Peyer's patch (tissue), 4 donors: ENCODE measurements at regions not wholly inside any gene's neighbourhood (a gene's known extent, or its start where the extent isn't known, plus 50 kb on each side); places are given as distances from the start of the nearest gene placed in this dataset.

Source experiments
- POLR2A ChIP-seq, 2 donors: fragments of 450-650 bp; IDR thresholded peaks; one replicate each; pipeline ENCODE4 v1.5.1; 2017; ENCODE audit warnings: antibody characterized with exemption in 2 of 2, mild to moderate bottlenecking in 2 of 2, moderate library complexity in 2 of 2
- TF ChIP-seq, protein P1 (sequence below), 6 experiments: fragments of 450-650 bp in 4 of 6; fragments of 200-600 bp in 2 of 6; sonication (generic) in 1 of 6; IDR thresholded peaks; one replicate each; pipeline ENCODE4 v1.5.1; 2017 to 2019; ENCODE audit warnings: antibody characterized with exemption in 6 of 6, mild to moderate bottlenecking in 3 of 6, moderate library complexity in 1 of 6

DNA sequence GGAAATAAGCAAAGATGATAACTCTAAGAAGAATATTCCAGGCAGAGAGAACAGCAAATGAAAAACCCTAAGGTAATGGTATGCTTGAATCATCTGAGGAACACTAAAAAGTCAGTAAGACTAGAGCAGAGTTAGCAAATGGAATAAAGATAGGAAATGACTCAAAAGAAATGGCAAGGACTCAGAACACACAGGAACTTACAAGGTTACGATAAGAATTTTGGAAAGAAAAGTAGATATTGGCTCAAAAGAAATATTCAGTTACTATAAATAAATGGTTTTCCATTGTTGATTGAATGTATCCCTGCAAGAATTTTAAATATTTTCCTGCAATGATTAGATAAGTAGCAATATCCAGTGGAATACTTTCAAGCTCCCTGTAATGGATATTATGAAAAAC lies 705.8 kb downstream of the C12orf50 start:
- TF ChIP-seq, protein P1, sequence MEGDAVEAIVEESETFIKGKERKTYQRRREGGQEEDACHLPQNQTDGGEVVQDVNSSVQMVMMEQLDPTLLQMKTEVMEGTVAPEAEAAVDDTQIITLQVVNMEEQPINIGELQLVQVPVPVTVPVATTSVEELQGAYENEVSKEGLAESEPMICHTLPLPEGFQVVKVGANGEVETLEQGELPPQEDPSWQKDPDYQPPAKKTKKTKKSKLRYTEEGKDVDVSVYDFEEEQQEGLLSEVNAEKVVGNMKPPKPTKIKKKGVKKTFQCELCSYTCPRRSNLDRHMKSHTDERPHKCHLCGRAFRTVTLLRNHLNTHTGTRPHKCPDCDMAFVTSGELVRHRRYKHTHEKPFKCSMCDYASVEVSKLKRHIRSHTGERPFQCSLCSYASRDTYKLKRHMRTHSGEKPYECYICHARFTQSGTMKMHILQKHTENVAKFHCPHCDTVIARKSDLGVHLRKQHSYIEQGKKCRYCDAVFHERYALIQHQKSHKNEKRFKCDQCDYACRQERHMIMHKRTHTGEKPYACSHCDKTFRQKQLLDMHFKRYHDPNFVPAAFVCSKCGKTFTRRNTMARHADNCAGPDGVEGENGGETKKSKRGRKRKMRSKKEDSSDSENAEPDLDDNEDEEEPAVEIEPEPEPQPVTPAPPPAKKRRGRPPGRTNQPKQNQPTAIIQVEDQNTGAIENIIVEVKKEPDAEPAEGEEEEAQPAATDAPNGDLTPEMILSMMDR (IDR thresholded peaks at IDR 0.05), result no peak
- no peak for TF ChIP-seq POLR2A (IDR thresholded peaks at IDR 0.05)
